ENCODE measurements at regions not wholly inside any gene's neighbourhood (a gene's known extent, or its start where the extent isn't known, plus 50 kb on each side); places are given as distances from the start of the nearest gene placed in this dataset.

DNA sequence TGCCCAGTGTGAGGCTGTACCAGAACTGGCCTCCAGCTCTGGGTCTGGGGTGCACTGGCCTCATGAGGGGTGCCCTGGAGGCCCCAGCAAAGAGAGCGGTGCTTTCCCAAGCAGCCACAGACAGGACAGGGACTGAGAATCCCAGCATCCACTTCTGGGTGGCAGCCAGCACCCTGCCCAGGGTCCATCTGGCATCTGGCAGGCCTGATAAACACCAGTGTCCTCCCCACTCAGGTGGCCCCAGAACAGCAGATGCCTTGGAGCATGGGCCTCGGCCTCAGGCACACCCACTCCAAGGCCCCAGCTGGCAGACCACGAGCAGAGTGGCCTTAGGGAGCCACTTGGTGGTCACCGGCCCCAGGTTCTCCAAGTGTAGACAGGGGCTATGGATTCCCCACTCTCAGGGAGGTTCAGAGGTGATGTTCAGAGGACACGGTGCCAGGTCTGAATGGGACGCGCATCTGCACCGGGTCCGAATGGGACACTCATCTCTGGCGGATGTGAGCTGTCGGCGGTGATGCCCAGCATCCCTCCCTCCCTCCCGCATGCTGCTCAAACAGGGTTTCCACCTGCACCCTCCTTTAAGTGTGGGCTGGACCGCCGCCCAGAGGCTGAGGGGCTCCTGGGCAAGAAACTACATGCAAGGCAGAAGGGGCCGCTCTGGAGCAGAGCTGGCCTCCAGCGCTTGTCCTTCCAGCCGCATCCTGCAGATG is 82.2 kb upstream of the GPC1 start:
- in situ Hi-C loops (cut with MboI; ENCODE audit: low sequenced_read_pairs) = no loop called here

GRCh38 chr2:240353944-240354343 is 81.5 kb upstream of the GPC1 start:
- in situ Hi-C loops (cut with MboI; ENCODE audit: low sequenced_read_pairs) = no loop called here

DNA sequence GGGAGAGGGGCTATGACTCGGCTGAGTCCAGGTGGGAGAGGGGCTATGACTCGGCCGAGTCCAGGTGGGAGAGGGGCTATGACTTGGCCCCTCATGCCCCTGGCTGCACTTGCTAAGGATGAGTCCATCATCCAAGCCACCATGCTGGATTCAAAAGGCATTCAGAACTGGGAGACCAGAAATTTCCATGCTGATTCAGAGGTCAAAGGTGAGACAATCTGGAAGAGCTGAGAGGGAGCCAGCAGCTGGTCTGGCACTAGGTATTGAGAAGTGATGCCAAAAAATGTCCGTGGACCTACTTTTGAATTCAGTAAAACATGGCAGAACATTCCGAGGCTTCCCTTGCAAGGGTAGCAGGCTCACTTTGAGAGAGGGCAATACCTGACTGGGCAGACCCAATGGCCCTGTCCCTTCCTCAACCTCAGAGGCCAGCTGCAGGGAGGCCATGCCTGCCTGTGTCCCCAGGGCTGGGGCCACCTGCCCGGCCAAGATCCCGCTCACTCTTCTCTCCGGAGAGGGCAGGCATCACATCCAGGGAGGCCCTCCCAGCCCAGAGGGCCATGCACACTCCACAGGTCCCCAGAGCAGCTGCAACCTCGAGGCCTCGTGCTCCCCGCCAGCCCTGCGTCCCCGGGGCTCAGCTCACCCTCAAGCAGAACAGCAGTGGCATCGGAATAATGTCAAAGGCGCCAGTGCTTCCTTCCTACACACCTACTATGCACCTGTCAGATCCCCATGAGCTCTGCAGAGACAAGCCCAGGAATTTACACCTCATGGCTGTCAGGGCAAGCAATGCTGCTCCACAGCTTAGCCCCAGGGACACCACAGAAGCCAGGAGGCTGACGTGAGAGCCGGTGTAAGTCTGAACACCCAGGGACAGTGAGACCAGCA is 80.2 kb upstream of the GPC1 start:
- in situ Hi-C loops (cut with MboI; ENCODE audit: low sequenced_read_pairs) = no loop called here

DNA sequence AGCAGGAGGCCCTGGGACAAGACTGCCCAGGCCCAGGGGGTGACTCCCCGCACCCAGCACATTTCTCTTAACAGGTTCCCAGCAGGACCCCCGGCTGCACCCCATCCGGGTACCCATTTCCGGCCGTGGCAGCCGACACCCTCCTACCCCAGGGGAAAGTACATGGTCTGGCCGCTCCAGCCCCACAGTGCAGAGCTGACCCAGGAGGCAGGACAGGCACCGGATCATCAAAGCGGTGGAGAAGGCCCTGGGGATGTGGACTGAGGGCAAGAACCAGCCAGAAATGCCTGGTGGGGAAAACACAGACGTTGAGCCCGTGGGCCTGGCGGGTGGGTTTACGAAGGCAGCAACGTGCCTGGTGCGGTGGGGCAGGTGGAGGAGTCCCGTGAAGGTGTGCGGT is 79.5 kb upstream of the GPC1 start:
- in situ Hi-C loops (cut with MboI; ENCODE audit: low sequenced_read_pairs) = no loop called here

DNA sequence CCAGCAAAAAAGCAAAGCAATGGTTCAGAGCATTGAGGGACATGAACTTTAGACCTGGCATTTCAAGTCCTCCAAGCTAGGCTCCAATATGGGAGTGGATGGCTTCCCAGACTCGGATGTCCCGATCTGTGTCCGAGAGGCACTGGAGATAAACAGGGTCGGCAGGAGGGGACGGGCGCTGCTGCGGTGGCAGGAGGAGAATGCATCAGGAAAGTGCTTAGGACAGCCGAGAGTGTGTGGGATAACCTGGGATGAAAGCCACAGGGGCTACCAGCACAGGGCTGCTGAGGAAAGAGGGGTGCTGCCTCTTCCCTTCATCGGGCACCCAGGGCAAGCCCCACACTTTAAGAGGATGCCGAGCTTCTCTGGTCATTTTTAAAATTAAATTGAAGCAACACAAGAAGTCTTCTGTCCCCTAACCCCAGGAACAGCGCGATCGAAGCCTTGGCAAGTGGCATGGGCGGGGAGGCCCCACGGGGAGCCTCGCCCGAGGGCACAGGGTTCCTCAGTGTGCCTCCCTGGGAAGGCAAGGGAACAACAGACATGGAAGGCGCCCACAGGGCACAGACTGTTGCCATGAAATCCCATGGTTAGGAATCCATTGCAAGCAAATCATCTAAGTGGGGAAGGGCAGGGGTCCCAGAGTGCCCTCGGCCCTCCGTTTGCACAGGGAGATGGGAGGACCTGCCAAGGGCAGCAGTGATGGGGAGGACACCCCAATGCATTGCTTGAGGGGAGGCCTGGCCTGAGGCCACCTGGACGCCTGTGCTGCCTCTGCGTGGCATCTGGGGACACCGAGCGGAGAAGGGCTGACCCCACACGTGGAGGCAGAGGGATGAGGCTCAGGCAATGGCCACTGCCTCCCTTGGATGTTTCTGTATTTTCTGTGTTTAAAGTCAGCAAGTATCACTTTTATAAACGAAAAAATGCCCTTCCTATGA is 78.5 kb upstream of the GPC1 start:
- in situ Hi-C loops (cut with MboI; ENCODE audit: low sequenced_read_pairs) = no loop called here

- in situ Hi-C loops (cut with MboI; ENCODE audit: low sequenced_read_pairs) = no loop called here
These were observed 77.8 kb upstream of the GPC1 start for GRCh38 chr2:240357641-240358012.

GRCh38 chr2:240358080-240358479 is 77.4 kb upstream of the GPC1 start:
- in situ Hi-C loops (cut with MboI; ENCODE audit: low sequenced_read_pairs) = no loop called here

DNA sequence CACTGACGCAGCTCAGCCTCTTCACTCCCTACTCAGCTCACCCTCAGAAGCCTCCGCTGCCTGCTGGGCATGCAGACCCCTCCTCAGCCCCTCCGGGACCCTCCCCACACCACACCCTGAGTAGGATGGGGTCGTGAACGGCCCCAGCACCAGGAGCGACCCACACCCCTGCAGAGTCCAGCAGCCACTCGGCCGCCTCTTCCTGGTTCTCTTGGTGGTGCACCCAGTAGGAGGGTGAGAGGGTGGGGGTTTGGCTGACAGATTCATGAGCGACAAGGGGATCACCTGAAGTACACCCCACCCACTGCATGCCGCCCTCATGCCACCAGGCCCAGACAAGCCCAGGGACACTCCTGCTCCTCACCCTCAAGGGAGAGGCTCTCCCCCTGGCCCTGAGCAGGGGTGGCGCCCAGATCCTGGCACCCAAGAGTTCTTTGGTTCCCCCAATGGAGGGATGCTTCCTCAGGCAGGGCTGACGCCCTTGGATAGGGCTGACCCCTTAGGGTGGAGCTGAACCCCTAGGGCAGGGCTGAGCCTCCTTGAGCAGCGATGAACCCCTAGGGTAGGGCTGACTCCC is 76.6 kb upstream of the GPC1 start:
- in situ Hi-C loops (cut with MboI; ENCODE audit: low sequenced_read_pairs) = no loop called here

GRCh38 chr2:240359695-240360094 is 75.8 kb upstream of the GPC1 start:
- in situ Hi-C loops (cut with MboI; ENCODE audit: low sequenced_read_pairs) = no loop called here

DNA sequence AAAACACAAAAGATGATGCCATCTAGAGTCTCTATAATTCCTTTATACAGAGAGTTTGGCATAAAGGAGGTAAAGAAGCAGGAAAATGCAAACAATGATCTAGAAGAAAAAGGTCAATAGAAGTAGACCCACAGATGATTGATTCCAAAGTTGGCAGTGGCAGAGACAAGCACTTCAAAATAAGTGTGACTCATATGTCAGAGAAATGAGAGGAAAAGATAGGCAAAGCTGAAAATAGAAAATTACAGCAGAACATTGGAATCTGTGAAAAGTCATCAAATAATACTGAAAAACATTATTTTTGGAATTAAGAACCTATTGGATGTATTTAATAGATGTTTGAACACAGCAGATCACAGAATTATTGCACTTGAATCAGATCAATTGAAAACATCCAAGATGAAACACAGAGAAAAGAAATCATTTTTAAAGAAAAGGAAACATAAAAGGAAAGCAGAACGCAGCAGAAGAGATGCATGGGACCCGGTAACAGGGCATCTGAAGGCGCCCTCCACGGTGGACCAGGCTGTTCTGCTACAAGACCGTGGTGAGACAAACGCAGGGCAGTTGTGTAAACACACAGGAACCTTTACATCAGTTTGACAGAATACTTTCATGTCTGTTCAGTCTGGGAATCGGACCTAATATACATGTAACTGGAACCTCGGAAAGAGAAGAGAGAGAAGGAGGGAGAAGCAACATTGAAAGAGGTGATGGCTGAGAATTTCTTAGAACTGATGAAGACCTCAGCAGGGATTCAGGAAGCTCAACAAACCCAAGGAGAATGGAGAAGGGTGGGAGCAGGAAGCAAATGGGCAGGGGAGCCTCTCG is 74.6 kb upstream of the GPC1 start:
- in situ Hi-C loops (cut with MboI; ENCODE audit: low sequenced_read_pairs) = no loop called here

DNA sequence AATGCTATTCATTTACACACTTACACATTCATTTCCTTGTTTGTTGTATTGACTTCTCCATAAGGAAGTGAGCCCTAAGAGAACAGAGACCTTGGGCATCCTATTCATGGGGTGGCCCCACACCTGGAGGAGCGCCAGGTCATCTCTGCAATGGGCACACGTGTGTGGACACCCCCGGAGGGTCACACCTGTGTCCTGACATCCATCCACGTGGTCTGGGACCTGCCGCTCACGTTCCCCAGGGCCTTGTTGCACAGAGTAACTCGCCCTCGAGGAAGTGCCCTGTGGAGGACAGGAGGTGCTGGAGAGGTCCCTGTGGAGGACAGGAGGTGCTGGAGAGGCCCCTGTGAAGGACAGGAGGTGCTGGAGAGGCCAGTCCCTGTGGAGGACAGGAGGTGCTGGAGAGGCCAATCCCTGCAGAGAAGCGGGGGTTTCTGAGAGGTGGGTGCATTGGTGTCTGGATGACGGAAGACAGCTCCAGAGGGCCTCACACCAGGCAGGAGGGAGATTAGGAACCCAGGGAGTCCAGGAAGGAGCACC is 73.2 kb upstream of the GPC1 start:
- in situ Hi-C loops (cut with MboI; ENCODE audit: low sequenced_read_pairs) = no loop called here

DNA sequence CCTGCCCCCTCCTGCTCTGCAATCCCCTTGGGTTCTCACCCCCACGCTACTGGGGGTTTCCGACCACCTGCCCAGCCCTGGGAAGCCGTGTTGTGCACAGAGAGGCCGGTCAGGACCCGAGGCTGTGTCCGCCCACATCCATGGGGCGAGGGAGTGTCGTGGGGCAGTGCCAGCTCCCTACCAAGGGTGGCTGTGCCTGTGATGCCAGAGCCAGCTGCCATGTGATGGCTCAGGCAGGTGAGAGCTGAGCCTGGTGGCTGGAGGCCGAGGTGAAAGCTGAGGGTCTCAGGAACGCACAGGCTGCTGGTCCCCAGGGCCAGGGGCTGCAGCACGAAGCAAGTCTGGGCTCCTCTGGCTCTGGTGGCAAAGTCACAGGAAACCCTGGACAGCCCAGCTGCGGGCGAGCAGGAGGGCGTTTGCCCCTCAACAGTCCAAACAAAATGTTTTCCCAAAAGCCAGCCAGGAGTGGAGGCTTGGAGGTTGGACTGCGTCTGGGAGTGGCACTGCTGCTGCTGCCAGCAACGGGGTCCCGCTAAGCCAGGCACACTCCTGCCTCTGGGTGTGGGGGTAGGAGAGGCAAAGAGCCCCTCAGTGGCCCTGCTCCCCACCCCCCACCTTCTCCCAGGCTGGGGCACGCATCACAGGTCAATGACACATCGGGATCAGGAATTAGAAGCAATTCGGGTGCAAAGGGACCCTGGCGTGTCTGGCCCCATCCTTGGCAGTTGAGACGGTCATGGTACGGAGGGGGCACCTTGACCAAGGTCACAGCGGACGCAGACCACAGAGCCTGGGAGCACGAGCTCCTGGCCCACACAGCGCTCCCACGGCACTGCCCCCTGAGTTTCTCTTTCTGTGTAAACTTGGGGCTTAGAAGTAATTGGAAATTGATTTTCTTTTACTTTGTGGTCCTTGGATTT is 72.4 kb upstream of the GPC1 start:
- in situ Hi-C loops (cut with MboI; ENCODE audit: low sequenced_read_pairs) = no loop called here

DNA sequence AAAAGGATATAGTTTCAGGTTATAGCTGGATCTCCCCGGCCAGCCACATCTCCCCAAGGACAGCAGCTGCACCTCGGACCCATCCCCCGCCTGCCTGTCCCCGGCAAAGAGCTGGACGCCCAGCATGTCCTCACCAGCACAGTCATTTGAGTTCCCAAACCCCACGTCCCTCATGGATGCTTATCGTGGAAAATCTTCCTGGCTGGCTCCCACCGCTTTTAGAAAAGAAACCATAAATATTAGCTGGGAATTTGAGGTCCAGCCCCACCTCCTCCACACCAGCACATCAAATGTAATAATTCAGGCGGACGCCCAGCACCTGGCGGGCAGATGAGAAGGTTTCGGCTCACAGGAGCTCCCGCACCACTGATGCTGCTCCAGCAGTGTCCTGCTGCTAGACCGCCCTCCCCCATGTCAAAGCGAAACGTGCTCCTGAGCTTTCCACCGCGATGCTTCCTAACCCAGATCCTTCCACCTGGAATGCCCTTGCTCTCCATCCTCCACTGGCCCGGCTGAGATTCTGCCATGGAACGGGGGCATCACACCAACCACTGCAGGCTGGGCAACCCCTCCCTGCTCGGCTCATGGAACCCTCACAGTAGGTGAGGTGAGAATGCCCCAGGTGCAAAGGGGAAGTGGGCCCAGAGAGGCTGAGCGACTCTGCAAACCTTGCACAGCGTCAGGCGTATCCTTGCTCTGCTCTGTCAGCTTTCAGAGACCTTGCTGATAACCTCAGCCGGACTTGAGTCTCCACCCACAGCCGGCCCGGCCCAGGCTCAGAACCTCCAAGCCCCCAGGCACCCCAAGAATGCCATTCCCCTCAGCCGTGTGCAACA is 71.5 kb upstream of the GPC1 start:
- in situ Hi-C loops (cut with MboI; ENCODE audit: low sequenced_read_pairs) = no loop called here

GRCh38 chr2:240364582-240364960 is 70.9 kb upstream of the GPC1 start:
- in situ Hi-C loops (cut with MboI; ENCODE audit: low sequenced_read_pairs) = no loop called here

DNA sequence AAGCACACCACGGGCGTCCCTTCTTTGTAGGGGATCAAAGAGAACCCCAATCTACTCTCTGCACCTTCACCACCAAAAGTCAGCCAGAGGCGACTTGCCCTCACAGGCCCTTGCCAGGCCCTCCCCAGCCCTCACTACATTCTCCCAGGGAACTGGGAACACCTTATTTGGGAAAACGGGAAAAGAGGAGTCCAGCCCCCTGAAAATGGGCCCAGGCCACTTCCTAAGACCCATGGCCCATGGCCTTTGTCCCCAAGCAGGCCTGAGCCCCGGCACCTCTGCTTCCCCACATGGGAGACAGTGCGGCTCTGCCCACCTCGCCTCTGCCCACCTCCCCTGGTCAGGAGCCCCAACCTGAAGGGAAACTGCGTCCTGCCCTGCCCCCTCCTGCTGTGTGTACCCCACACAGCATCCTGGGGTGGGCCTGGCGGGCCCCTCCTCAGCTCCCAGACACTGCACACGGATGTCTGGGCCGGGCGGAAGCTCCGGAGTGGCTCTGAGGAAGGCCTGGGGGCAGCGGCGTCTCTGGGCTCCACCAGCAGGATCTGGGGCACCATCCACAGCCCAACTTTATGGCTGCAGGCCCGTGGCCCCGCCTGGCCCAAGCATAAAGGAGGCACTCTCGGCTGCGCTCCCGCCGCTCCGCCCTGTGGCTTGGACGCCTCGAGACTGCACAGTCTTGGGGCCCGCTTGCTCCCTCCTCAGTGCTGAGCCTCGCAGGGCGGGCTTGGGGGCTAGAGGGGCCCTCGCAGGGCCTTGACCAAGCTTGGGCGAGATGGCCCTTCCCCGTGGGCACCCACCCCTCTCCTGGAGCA is 70.3 kb upstream of the GPC1 start:
- in situ Hi-C loops (cut with MboI; ENCODE audit: low sequenced_read_pairs) = no loop called here

GRCh38 chr2:240365971-240366471 is 69.4 kb upstream of the GPC1 start:
- in situ Hi-C loops (cut with MboI; ENCODE audit: low sequenced_read_pairs) = no loop called here

- in situ Hi-C loops (cut with MboI; ENCODE audit: low sequenced_read_pairs) = no loop called here
These were observed 68.6 kb upstream of the GPC1 start for GRCh38 chr2:240366901-240367300.

Data from HL-60/S4 treated with phorbol 12-myristate 13-acetate at 8.2 ng/mL for 4 days and 3 days (cell line).